GM12892 (cell line): ENCODE measurements at regions not wholly inside any gene's neighbourhood (a gene's known extent, or its start where the extent isn't known, plus 50 kb on each side); places are given as distances from the start of the nearest gene placed in this dataset.
"Not testable (repeated sequence)": the region's sequence is repeated elsewhere in the genome, so short reads cannot be mapped to it uniquely, and the experiment has no call there.

Source experiments
- DNase-seq: peaks from one replicate; pipeline ENCODE4 v3.0.0; 2011; ENCODE audit not compliant: insufficient read length
- FAIRE-seq: peaks from 2 replicates; lab custom pipeline; 2011; peaks lifted over from hg19 to GRCh38; lab: Jason Lieb, UNC
- POLR2A ChIP-seq: IDR thresholded peaks from 2 replicates; pipeline ENCODE4 v1.6.1; 2011; ENCODE audit warnings: low read depth, low read length, control low read depth
- POLR2AphosphoS5 ChIP-seq: IDR thresholded peaks from 2 replicates; pipeline ENCODE4 v1.6.1; 2011; ENCODE audit warnings: low read depth, low read length, control low read depth
- TAF1 ChIP-seq: IDR thresholded peaks from 2 replicates; pipeline ENCODE4 v1.6.1; 2011; ENCODE audit warnings: low read depth, mild to moderate bottlenecking, control low read depth, low read length, borderline replicate concordance

DNA sequence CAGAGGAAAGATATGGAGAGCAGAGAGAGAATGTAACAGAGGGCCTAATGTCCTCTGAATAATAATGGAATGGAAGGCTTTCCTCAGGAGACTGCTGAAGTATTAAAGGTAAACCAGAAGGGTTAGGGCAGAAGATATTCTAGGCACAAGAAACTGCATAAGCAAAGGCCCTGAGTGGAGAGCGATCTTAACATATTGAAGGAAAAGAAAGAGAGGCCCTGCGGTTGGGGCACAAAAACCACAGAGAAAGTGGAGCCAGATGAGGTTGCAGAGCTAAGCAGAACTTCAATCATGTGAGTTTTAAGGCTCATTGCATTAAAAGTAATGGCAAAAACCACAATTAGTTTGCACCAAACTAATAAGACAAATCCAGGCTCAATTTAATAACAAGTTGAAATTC is 115.8 kb upstream of the VSTM2A start:
- TF ChIP-seq POLR2A (no peak), TAF1 (no peak), POLR2AphosphoS5 (no peak)
- DNase-seq = no peak
- FAIRE-seq = no peak

DNA sequence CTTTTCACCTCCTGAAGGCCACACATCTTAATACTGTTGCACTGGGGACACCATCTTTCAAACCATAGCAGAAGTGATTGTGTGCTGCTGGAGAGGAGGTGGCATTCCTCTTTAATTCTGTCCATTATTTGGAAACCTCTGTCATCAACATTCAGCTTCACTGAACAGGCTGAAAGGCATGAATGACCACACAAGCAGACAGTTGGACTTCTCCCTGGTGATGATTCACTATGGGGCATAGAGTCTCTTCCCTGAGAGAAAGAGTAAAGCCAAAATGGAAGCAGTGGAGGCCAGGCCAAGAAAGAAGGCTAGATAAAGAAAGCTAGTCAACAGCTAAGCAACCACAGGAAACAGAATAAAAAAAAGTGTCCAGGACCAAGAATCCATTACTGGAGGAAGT is 113.1 kb upstream of the VSTM2A start:
- TF ChIP-seq POLR2A (no peak), TAF1 (no peak), POLR2AphosphoS5 (no peak)
- no peak for FAIRE-seq
- no peak for DNase-seq

DNA sequence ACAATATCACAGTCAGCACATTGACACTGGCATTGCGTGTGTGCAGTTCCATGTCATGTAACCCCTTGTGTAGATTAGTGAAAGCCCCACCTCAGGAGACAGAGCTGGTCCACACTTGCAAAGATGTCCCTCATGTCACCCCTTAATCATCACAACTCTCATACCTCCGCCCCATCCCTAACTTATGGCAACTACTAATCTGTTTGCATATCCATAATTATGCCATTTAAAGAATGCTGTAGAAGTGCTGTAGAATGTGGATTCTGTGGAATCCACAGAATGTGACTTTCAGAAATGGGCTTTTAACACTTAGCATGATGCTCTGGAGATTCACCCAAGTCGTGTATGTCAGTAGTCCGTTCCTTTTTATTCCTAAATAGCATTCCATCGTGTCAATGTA is 102.8 kb upstream of the VSTM2A start:
- TF ChIP-seq POLR2A (no peak), POLR2AphosphoS5 (no peak), TAF1 (no peak)
- DNase-seq = no peak
- FAIRE-seq = no peak

DNA sequence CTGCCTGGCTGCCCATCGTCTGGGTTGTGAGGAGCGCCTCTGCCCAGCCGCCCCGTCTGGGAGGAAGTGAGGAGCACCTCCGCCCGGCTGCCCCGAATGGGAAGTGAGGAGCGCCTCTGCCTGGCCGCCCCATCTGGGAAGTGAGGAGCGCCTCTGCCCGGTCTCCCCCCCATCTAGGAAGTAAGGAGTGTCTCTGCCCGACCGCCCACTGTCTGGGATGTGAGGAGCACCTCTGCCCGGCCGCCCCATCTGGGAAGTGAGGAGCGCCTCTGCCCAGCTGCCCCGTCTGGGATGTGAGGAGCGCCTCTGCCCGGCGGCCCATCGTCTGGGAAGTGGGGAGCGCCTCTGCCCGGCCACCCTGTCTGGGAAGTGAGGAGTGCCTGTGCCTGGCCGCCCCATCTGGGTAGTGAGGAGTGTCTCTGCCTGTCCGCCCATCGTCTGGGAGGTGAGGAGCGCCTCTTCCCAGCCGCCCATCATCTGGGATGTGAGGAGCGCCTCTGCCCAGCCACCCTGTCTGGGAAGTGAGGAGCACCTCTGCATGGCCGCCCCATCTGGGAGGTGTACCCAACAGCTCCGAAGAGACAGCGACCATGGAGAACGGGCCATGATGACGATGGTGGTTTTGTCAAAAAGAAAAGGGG is 98.0 kb upstream of the VSTM2A start:
- not testable (repeated sequence) for DNase-seq, FAIRE-seq

DNA sequence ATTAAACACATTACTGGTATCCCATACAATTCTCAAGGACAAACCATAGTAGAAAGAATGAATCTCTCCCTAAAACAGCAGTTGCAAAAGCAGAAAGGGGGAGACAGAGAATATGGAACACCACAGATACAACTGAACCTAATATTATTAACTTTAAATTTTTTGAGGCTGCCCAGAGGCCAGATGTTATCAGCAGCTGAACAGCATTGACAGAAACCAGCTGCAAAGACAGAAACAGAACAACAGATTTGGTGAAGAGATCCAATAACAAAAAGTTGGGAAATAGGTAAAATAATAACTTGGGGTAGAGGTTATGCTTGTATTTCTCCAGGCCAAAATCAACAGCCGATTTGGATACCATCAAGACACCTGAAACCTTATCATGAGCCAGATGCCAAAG is 89.0 kb upstream of the VSTM2A start:
- not testable (repeated sequence) for DNase-seq, FAIRE-seq

DNA sequence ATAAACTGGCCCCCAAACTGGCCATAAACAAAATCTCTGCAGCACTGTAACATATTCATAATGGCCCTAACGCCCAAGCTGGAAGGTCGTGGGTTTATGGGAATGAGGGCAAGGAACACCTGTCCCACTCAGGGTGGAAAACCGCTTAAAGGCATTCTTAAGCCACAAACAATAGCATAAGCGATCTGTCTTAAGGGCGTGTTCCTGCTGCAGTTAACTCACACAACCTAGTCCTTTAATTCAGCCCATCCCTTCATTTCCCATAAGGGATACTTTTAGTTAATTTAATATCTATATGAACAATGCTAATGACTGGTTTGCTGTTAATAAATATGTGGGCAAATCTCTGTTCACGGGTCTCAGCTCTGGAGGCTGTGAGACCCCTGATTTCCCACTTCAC is 87.5 kb upstream of the VSTM2A start:
- not testable (repeated sequence) for DNase-seq, FAIRE-seq

DNA sequence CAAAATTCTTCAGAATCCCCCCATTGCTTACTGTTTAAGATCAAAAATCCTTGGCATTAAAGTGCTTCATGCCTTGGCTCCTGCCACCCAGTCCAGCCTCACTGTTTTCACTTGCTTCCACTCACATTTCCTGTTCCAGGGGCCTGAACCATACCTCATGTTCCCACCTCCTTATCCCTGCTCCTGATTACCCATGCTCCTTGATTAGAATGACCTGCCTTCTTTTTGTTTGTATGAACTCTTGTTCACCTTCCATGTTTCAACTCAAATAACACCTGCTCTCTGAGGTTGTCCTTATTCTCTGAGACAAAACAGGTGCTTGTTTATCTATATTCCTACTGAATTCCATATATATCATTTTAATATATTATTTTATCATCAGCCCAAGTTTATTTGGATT is 77.1 kb upstream of the VSTM2A start:
- DNase-seq = no peak
- FAIRE-seq = no peak
- no peak for TF ChIP-seq POLR2A
- no peak for TF ChIP-seq TAF1
- TF ChIP-seq POLR2AphosphoS5 = no peak

DNA sequence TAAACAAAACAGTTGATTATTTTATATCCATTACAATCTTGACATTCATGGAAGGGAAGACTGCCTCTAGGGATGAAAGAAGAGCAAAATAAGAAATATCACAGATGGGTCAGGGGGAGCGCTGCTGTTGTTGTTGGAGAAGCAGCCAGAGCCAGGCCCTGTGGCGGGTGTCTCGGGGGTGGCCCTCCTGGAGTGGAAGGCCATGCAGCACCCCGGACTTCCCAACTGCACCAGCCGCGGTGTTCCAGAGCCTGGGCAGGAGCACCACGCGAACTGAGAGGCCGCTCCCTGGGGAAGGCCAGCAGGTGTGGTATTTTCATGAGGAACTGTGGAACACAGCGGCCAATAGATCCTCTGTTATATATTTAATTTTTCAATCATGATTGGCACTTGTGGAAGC is 72.4 kb upstream of the VSTM2A start:
- TF ChIP-seq POLR2A (no peak), TAF1 (no peak), POLR2AphosphoS5 (no peak)
- FAIRE-seq = no peak
- no peak for DNase-seq

DNA sequence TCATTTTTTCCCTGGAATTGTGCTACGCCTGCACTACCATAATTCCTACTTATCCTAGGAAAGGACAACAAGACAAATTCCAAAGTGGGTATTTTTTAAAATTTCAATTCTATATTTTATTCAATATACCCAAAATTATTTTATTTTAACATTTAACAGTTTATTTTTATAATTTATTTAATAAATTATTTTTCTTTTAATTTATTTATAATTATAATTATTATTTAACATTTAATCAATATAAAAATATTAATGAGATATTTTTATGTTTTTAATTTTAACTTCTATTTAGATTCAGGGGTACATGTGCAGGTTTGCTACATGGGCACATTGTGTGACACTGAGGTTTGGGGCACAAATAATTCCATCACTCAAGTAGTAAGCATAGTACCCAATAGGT is 65.6 kb upstream of the VSTM2A start:
- FAIRE-seq (no peak), DNase-seq (no peak)
- no peak for TF ChIP-seq POLR2A
- no peak for TF ChIP-seq POLR2AphosphoS5
- no peak for TF ChIP-seq TAF1

DNA sequence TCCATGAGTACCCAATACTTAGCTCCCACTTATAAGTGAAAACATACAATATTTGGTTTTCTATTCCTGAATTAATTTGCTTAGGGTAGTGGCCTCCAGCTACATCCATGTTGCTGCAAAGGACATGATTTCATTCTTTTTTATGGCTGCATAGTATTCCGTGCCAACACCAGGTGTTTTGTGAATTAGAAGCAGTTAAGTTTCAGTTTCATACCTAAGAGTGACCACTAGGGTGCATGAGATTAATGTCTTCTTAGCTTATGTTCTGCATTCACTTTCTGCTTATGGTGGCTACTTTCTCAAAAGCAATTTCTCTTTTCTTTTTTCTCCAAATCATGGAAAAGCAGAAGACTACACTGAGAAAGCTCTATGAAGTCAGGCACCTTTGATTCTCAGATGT is 65.1 kb upstream of the VSTM2A start:
- DNase-seq (no peak), FAIRE-seq (no peak)
- no peak for TF ChIP-seq POLR2A
- no peak for TF ChIP-seq TAF1
- TF ChIP-seq POLR2AphosphoS5 = no peak

DNA sequence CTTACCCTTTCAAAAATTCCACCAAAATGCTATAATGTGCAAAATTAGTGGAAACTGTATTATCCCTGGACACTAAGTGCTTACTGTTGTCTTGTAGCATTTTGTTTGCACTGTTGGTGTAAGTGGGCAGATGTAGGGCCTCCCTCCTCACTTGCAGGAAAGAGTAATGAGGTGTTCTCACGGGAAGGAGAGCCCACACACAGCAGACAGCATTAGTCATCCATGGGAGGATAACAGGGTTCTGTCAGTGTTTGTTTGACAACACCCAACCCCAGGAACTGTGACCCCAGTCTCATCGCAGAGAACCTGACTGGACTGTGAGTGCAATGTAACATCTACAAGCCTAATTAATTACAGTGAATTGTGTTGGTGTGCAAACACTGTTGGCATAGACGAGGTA is 58.7 kb upstream of the VSTM2A start:
- FAIRE-seq = no peak
- TF ChIP-seq POLR2AphosphoS5 (no peak), TAF1 (no peak), POLR2A (no peak)
- DNase-seq = no peak

DNA sequence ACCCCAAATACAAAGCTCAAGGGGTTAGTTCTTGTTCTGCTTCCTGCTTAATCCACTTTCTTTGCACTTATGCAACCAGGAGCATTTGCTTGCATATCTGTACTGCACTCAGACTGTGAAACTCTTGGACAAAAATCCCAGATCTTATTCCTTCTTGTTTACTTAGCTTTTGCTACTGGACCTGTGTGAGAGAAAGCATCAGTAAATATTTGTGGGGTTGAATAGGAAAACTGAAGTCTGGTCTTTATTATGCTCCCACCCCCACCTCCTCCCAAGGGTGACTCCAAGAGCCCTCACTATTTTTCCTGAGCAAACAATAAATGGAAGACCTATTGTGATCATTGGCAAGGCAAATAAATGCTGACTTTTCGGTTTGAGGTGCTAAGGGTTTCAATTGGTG is 57.1 kb upstream of the VSTM2A start:
- DNase-seq (no peak), FAIRE-seq (no peak)
- TF ChIP-seq TAF1 (no peak), POLR2AphosphoS5 (no peak), POLR2A (no peak)
